Colonic mucosa (tissue), 4 donors: ENCODE measurements at regions not wholly inside any gene's neighbourhood (a gene's known extent, or its start where the extent isn't known, plus 50 kb on each side); places are given as distances from the start of the nearest gene placed in this dataset.

Source experiments
- DNase-seq: peaks from one replicate; pipeline ENCODE4 v3.0.0-alpha.2; 2020
- H3K27ac ChIP-seq: fragments of 200-600 bp; one replicate; pipeline ENCODE4 v1.8.0; 2021
- H3K27me3 ChIP-seq: fragments of 200-600 bp; one replicate; pipeline ENCODE4 v1.8.0; 2021
- H3K36me3 ChIP-seq: fragments of 200-600 bp; one replicate; pipeline ENCODE4 v1.8.0; 2021
- H3K4me1 ChIP-seq: fragments of 200-600 bp; one replicate; pipeline ENCODE4 v1.8.0; 2021; ENCODE audit warnings: mild to moderate bottlenecking
- H3K4me3 ChIP-seq: fragments of 200-600 bp; one replicate; pipeline ENCODE4 v1.8.0; 2021
- H3K9ac ChIP-seq, 2 donors: one replicate each; pipeline ENCODE4 v1.7.0; 2013; ENCODE audit warnings: control low read depth in 2 of 2, low read depth in 2 of 2, low read length in 2 of 2
- H3K9me3 ChIP-seq: fragments of 200-600 bp; one replicate; pipeline ENCODE4 v1.8.0; 2021
- CTCF ChIP-seq: fragments of 200-600 bp; IDR thresholded peaks from one replicate; pipeline ENCODE4 v1.8.0; 2022; ENCODE audit warnings: antibody characterized with exemption, mild to moderate bottlenecking
- intact Hi-C: fragments of 100-400 bp; cut with DNase I; formaldehyde crosslinking; loops from one replicate; pipeline ENCODE4 v1.14.1; 2022
- donor health status: healthy.
- donor health status: DM: no; HTN: no; CAD: no.
- donor health status: DM: no; HTN: no; CAD: no.

GRCh38 chr9:109830545-109830944 lies 50.5 kb downstream of the PALM2AKAP2 start:
- intact Hi-C loops = no loop called here
- Histone ChIP-seq H3K27ac (no peak overlapping the region), H3K9ac (no peak overlapping the region), H3K9me3 (no peaks in the 10 kb centered on the region), H3K36me3 (no peaks in the 10 kb centered on the region), H3K4me3 (no peak overlapping the region), H3K4me1 (no peaks in the 10 kb centered on the region), H3K27me3 (no peaks in the 10 kb centered on the region)
- DNase-seq = no peak
- no peak for TF ChIP-seq CTCF

GRCh38 chr9:109831998-109832658 lies 52.1 kb downstream of the PALM2AKAP2 start:
- no peak overlapping the region for H3K27ac ChIP-seq
- no peaks in the 10 kb centered on the region for H3K4me1 ChIP-seq
- no peak for TF ChIP-seq CTCF
- H3K9me3 ChIP-seq = no peaks in the 10 kb centered on the region
- H3K4me3 ChIP-seq = no peak overlapping the region
- intact Hi-C loops = no loop called here
- no peaks in the 10 kb centered on the region for H3K27me3 ChIP-seq
- DNase-seq = no peak
- no peak overlapping the region for H3K9ac ChIP-seq
- no peaks in the 10 kb centered on the region for H3K36me3 ChIP-seq

- Histone ChIP-seq H3K36me3 (no peaks in the 10 kb centered on the region), H3K9ac (no peak overlapping the region), H3K27ac (no peak overlapping the region), H3K4me3 (no peak overlapping the region), H3K9me3 (no peaks in the 10 kb centered on the region), H3K27me3 (no peaks in the 10 kb centered on the region), H3K4me1 (no peaks in the 10 kb centered on the region)
- TF ChIP-seq CTCF = no peak
- intact Hi-C loops = no loop called here
- DNase-seq = no peak
These were observed 54.9 kb downstream of the PALM2AKAP2 start for GRCh38 chr9:109834855-109835254.

GRCh38 chr9:109843641-109844040 lies 63.6 kb downstream of the PALM2AKAP2 start:
- H3K36me3 ChIP-seq = no peaks in the 10 kb centered on the region
- TF ChIP-seq CTCF = no peak
- intact Hi-C loops = no loop called here
- H3K9ac ChIP-seq = no peak overlapping the region
- DNase-seq = no peak
- no peak overlapping the region for H3K27ac ChIP-seq
- H3K4me3 ChIP-seq = no peak overlapping the region
- H3K4me1 ChIP-seq = no peaks in the 10 kb centered on the region
- H3K9me3 ChIP-seq = no peaks in the 10 kb centered on the region
- no peaks in the 10 kb centered on the region for H3K27me3 ChIP-seq

- intact Hi-C loops = no loop called here
- TF ChIP-seq CTCF = no peak
- H3K27me3 ChIP-seq = no peaks in the 10 kb centered on the region
These were observed 65.2 kb downstream of the PALM2AKAP2 start for GRCh38 chr9:109845226-109845625.

More at GRCh38 chr9:109845226-109845625, 65.2 kb downstream of the PALM2AKAP2 start:
- Histone ChIP-seq H3K9ac (no peak overlapping the region), H3K4me3 (no peak overlapping the region), H3K9me3 (no peaks in the 10 kb centered on the region), H3K4me1 (no peaks in the 10 kb centered on the region), H3K36me3 (no peaks in the 10 kb centered on the region), H3K27ac (no peak overlapping the region)
- no peak for DNase-seq
